ENCODE measurements at regions not wholly inside any gene's neighbourhood (a gene's known extent, or its start where the extent isn't known, plus 50 kb on each side); places are given as distances from the start of the nearest gene placed in this dataset.

- H3K4me3 ChIP-seq (ENCODE audit: control insufficient read depth, low read depth, low read length): no peak overlapping the region
- no peak for TF ChIP-seq CTCF (IDR thresholded peaks at IDR 0.05; ENCODE audit: control insufficient read depth, insufficient read depth, low read depth, low read length, missing control alignments)
- no peak for DNase-seq (ENCODE audit: low read depth)
Observed at GRCh38 chr11:96622026-96622634, 232.3 kb downstream of the JRKL start.

DNA sequence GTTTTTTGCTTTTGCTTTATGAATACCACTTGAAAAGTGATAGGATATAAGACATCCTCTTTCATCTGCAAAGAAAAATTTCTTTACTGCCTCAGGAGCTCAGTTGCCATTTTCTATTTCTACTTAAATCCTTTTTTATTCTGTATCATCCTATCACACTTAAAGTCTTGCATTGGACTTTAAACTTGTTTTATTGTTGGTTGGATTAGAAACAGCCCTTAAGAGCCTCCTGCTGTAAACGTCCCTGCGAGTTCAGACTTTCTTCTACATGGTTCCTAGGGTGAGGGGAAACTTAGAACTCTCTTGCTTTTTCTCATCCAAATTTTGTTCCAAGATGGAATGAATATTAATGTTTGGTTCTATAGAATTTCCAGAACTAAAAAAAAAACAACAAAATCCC lies 234.3 kb downstream of the JRKL start:
- no peak for DNase-seq (ENCODE audit: low read depth)
- TF ChIP-seq CTCF (IDR thresholded peaks at IDR 0.05; ENCODE audit: control insufficient read depth, insufficient read depth, low read depth, low read length, missing control alignments): no peak
- no peak overlapping the region for H3K4me3 ChIP-seq (ENCODE audit: control insufficient read depth, low read depth, low read length)

GRCh38 chr11:96627376-96627775 lies 237.6 kb downstream of the JRKL start:
- TF ChIP-seq CTCF (IDR thresholded peaks at IDR 0.05; ENCODE audit: control insufficient read depth, insufficient read depth, low read depth, low read length, missing control alignments): no peak
- H3K4me3 ChIP-seq (ENCODE audit: control insufficient read depth, low read depth, low read length): no peak overlapping the region
- DNase-seq (ENCODE audit: low read depth): no peak

DNA sequence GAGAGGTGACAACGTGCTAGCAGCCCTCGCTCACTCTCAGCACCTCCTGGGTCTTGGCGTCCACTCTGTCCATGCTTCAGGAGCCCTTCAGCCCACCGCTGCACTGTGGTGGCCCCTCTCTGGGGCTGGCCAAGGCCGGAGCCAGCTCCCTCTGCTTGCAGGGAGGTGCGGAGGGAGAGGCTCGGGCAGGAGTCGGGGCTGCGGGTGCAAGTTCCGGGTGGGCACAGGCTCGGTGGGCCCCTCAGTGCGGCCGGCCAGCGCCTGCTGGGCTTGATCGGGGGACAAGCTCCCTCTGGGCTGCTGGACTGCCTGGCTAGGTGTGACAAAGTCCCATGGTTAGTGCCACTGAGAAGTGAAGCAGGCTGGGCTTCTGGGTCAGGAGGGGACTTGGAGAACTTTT lies 245.8 kb downstream of the JRKL start:
- DNase-seq (ENCODE audit: low read depth): no peak
- no peak for TF ChIP-seq CTCF (IDR thresholded peaks at IDR 0.05; ENCODE audit: control insufficient read depth, insufficient read depth, low read depth, low read length, missing control alignments)
- H3K4me3 ChIP-seq (ENCODE audit: control insufficient read depth, low read depth, low read length): no peak overlapping the region

- no peak for DNase-seq (ENCODE audit: low read depth)
- TF ChIP-seq CTCF (IDR thresholded peaks at IDR 0.05; ENCODE audit: control insufficient read depth, insufficient read depth, low read depth, low read length, missing control alignments): no peak
- no peak overlapping the region for H3K4me3 ChIP-seq (ENCODE audit: control insufficient read depth, low read depth, low read length)
Observed at GRCh38 chr11:96641261-96641660, 251.4 kb downstream of the JRKL start.

DNA sequence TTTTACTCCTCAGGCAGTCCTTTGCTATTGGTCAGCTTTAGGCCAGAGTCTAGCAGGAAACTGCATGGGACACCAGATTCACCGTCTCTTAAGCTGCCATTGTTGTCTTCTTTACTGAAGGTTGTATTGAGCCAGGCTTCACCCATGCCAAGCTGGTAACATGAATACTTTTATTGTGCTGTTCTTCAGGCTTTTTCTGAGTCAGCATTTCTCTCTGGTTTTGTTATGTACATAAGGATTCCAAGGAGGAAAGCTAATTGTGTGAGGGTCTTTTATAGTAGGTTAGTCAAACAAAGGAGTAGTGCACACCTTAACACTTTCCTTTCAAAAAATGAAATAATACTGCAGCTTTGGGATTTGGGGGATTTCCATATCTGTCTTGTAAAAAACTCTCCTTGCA lies 252.8 kb downstream of the JRKL start:
- TF ChIP-seq CTCF (IDR thresholded peaks at IDR 0.05; ENCODE audit: control insufficient read depth, insufficient read depth, low read depth, low read length, missing control alignments): no peak
- no peak for DNase-seq (ENCODE audit: low read depth)
- H3K4me3 ChIP-seq (ENCODE audit: control insufficient read depth, low read depth, low read length): no peak overlapping the region

GRCh38 chr11:96643173-96643572 lies 253.4 kb downstream of the JRKL start:
- no peak for TF ChIP-seq CTCF (IDR thresholded peaks at IDR 0.05; ENCODE audit: control insufficient read depth, insufficient read depth, low read depth, low read length, missing control alignments)

More at GRCh38 chr11:96643173-96643572, 253.4 kb downstream of the JRKL start:
- H3K4me3 ChIP-seq (ENCODE audit: control insufficient read depth, low read depth, low read length): no peak overlapping the region
- DNase-seq (ENCODE audit: low read depth): no peak
